Uterus (tissue), 2 donors: ENCODE measurements at regions not wholly inside any gene's neighbourhood (a gene's known extent, or its start where the extent isn't known, plus 50 kb on each side); places are given as distances from the start of the nearest gene placed in this dataset.
"Not testable (repeated sequence)": the region's sequence is repeated elsewhere in the genome, so short reads cannot be mapped to it uniquely, and the experiment has no call there.

Experiments
- CTCF ChIP-seq, 4 experiments: fragments of 200-600 bp in 2 of 4; fragments of 450-650 bp in 2 of 4; sonication (generic) in 2 of 4; IDR thresholded peaks; one replicate each; pipeline ENCODE4 v1.5.1; 2016 to 2019; ENCODE audit warnings: antibody characterized with exemption in 4 of 4, mild to moderate bottlenecking in 2 of 4, moderate library complexity in 1 of 4
- POLR2A ChIP-seq, 2 donors: fragments of 450-650 bp; IDR thresholded peaks; one replicate each; pipeline ENCODE4 v1.6.1; 2016; ENCODE audit warnings: antibody characterized with exemption in 2 of 2, mild to moderate bottlenecking in 1 of 2, moderate library complexity in 1 of 2

- not testable (repeated sequence) for TF ChIP-seq POLR2A, CTCF (IDR thresholded peaks at IDR 0.05)
These were observed 1411.2 kb downstream of the EFNA5 start for GRCh38 chr5:106259431-106260090.
